Activated effector memory CD4-positive, alpha-beta T cell treated with anti-CD3 and anti-CD28 coated beads, Interleukin-2, amount 50 U/mL, for 16 hours (primary cell): ENCODE measurements at regions not wholly inside any gene's neighbourhood (a gene's known extent, or its start where the extent isn't known, plus 50 kb on each side); places are given as distances from the start of the nearest gene placed in this dataset.

Experiments
- DNase-seq: peaks from one replicate; pipeline ENCODE4 v3.0.0-alpha.2; 2020

DNA sequence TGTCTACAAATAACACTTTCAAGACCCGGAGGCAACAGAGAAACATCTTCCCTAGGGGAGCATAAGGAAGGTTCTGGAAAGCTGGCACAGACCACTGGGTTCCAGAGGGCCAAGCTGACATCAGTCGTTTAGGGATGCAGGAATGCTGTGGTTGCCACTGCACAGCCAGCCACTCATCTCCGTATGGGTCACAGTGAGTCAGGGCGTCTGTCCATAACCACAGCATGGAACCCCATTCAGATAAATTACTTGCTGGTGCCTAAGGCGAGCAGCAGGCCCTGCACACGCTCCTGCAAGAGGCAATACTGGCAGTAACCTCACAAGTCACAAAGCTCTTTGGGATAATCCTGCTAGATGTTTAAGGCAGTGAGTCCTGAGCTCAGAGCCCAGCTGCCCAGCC is 140.9 kb upstream of the UBL3 start:
- DNase-seq: no peak

DNA sequence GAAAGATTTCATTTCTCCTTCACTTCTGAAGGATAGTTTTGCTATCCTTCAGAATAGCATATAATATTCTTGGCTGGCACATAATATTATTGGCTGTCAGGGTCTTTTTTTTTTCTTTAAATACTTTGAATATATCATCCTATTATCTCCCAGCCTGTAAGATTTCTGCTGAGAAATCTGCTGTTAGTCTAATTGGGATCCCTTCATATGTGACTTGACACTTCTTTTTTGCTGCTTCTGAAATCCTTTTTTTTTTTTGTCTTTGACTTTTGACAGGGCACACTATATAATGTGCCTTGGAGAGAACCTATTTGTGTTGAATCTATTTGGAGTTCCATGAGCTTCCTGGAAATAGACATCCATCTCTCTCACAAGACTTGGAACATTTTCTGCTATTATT is 136.9 kb upstream of the UBL3 start:
- no peak for DNase-seq

DNA sequence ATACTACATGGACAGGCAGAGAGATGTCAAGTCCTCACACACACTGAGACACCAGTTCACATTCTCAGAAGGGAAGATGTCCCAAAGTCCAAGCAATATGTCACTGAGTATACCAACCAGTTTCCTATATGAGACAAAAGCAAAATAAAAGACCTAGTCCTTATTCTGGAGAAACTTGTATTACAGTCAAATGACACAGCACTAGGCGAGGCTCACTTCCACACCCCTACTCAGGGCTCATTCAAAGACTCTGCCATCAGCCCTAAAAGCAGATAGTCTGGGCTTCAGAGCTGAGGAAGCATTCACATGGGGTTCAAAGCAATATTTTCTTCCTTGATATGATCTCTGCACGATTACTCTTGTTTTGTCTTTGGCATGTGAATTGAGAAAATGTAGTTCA is 129.9 kb upstream of the UBL3 start:
- no peak for DNase-seq

DNA sequence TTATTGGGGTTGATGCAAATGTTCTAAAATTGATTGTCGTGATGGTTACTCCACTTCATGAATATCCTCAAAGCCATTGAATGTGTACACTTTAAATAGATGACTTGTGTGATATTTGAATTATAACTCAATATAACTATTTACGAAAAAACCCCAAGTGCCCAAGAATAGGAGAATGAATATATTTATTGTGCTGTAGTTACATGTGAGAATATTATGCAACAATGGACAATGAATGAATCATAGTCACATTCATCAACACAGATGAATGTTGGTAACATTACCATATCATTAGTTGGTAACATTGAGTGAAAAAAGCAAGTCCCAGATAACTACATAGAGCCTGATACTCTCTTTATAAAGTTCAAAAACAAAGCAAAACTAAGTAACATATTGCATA is 127.8 kb upstream of the UBL3 start:
- no peak for DNase-seq

DNA sequence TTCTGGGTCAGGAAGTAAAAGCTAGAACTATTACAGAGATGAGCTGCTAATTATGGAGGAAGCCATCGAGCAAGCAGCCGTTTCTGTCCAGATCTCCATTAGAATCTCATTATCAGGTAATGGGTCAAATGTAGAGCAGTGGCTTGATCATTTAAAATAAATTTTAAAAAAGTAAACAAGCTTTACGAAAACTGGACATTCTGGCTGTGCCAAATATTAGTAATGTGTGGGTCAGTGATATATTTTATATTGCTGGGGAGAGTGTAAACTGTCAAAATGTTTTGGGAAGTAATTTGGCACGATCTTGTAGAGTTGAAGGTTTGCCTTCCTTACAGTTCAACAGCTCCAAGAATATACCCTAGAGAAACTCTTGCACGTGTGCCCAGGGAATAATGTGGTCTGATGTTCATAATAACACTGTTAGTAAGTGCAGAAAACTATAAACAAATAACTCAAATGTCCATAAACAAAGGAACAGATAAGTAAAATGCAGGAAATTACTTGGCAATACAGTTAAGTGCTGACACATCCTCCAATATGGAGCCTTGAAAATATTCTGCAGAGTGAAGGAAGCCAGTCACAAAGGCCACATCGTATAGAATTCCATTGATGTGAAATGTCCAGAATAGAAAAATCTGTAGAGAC is 127.2 kb upstream of the UBL3 start:
- no peak for DNase-seq

DNA sequence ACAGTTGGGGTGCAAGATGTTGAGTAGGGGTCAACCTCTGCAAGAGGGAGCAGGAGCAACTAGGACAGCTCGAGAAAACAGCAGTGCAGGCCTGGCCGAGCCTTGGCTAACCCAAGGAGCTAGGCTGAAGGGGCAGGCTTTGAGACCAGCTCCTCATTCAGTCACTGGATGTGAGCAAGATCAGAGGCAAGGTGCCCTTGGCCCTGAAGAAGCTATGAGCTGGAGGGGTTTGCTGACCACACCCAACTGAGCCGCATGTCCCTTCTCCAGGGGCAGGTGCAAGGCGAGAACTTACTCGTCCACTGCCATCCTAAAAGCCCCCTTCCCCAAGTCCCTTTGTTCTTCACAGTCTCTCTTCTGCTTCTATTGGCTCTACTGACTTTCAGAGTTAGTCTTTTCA is 126.1 kb upstream of the UBL3 start:
- DNase-seq: no peak

DNA sequence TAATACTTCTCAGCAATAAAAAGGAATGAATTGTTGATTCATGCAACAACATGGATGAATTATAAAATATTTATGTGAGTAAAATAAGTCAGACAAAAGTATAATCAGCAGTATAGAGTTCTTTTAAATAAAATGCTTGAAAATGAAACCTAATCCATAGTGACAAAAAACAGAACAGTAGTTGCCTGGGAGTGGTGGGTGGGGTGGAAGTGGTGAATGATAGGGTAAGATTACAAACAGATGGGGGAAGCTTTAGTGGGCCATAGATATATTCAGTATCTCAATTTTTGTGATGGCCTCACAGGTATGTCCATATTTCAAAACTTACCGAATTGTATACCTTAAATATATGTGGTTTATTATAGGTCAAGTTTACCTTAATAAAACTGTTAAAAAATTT is 124.9 kb upstream of the UBL3 start:
- no peak for DNase-seq

DNA sequence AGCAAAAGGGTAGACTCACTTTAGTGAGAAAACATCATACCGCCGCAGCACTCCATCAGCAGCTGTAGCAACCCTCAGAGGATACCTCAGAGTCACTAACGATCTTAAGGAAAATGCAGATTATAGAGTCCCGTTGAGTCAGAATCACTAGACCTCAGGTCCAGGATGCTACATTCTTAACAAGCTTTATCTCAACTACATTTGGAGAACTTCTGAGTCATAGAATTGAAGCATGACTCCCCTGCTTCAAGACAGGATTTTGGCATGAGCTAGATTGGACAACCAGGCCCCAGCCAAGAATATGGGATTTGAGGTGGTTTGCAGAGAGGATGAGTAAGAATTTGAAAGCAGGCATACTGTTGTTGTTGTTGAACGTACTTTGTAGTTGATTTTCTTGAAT is 118.9 kb upstream of the UBL3 start:
- no peak for DNase-seq

DNA sequence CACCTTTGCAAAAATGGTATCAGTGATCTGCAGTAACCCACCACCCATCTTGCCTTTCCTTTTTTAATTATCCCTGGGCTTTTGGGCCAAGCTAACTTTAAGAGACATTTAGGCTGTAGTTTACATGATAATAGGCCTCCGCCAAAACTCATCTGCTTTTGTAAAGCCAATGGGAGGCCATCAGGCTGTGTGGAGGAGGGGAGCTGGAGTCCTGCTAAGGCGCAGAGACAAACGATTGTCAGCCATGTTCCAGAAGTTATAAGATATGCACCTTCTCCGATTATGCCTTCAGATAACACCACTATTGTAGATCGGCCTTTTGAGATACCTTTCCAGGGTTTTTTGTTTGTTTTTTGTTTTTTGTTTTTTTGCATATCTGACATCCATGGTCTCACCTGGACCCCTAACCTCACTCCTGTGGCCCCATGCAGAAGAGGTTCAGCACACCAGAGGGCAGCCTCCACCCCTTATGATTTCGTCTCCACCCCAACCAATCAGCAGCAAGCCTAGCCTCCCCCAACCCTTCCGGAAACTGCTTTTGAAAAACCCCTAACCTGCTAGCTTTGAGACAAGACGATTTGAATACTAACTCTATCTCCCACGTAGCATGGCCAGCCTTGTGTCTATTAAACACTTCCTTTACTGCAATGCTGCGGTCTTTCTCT is 113.9 kb upstream of the UBL3 start:
- no peak for DNase-seq

DNA sequence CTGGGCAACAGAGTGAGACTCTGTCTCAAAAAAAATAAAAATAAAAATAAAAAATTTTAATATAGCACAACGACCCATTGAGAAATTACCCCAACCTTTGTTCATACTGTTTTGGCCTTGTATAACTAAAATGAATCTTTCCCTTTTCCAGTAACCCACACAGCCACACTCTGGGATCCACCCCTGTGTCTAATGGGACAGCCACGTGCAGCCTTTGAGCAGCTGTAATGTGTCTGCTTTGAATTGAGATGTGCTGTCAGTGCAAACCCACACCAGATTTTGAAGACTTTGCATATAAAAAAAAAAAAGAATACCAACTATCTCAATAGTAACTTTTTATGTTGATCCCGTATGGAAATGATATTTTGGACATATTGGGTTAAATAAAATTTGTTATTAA is 112.7 kb upstream of the UBL3 start:
- no peak for DNase-seq

DNA sequence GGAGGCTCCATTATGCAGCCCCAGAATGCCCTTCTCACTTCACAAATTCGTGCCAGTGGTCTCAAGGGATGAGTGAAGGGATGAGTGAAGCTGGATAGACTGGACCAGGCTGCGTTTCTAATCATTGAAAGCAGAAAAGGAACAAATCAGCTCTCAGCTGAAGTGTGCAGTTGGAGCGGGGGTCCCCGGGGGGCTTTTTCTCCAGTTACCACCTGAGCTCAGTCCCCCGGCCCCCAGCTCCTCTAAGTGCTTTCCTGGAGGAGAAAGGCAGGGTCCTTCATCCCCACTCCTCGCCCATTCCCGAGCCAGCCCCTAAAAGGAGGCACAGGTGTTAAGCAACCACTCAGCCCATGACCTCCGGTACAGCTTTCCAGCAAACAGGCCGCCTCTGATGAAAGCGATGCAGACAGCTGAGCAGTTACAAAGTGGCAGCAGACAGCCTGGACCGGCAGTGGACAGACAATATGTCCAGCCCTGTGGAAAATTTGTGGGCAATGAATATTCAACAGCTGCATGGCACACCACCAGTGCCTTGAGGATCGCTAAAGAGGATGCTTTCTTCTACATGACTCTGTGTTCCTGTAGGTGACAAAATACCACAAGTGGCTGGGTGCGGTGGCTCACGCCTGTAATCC is 110.7 kb upstream of the UBL3 start:
- no peak for DNase-seq

DNA sequence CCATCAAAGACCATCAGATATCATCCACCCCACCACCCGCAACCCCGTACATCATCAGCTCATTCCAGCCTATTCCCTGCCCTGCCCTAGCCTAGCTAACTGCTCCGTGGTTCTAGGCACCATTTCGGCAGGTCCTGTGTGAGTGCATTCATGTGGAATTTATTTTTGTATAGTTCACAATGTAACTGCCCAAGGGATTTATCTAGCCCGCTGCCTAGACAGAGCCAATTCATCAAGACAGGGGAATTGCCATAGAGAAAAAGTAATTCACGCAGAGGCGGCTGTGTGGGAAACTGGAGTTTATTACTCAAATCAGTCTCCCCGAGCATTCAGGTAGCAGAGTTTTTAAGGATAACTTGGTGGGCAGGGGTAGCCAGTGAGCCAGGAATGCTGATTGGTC is 109.2 kb upstream of the UBL3 start:
- DNase-seq: no peak

DNA sequence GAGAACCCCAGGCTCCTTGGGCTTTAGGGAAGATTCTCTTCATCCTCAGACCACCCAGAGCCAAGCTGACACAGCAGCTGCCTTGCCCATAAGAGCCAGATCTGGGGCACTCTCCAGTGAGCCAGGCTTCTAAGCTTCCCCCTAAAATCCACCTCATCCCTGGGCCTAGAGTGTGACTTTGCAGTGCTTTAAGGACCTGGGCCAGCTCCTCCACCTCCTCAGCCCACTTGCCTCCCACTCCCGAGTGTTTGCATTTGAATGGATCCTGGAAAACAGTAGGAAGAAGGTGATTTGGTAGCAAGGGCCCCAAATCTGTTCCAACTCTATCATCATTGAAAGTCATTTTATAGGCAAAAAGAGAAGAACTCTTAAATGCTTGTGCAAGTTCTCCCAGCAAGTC is 108.7 kb upstream of the UBL3 start:
- no peak for DNase-seq

DNA sequence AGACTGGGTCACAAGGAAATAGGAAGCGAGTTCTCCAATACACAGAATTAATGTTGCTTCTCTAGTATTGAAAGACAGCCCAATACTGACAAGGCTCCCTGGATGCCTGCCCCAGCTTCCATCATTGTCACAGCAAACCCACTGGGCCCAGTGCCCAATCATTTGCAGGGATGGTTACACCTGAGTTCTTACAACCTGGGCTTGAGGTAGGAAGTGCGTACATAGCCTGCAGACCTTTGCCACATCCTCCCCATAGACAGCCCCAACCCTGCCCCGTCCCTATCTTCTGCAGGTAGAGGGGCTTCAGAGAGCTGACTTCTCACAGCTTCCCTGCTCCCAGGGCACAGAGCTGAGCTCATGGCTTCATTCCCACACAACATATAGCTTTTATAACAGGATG is 108.1 kb upstream of the UBL3 start:
- DNase-seq: no peak

DNA sequence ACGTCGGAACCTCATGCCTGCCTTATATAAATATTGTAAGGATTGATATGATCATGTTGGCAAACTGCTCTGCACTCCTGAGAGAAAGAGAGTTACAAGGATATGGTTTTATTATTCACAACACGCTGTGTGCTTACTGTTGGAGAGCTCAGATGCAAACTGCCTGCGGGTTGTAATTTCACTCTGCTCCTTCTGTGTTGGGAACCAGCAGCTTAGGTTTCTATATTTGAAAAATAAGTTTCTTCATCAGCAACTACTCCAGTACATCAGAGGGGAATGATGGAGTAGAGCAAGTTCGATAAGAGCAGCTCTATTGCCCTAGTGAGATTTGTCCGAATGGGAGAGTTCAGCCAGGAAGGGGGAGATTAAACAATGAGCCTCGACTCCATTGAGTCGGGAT is 106.9 kb upstream of the UBL3 start:
- no peak for DNase-seq

DNA sequence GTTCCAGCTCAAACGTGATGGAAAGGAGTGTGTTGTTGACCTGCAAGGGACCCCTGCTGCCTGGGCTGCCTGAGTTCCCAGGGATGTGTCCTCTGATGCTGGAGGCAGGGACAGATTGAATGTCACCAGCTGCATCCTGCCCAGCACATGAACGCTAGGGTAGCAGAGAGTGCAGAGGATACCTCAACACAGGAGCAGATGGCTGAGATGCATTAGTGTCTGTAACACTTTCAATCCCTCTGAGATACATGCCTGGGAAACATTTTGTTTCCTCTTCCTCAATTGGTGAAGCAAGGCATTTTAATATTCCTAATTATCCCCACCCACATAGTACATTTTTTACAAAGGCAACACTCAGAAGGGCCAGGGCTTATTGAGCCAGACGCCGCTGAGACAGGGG is 106.4 kb upstream of the UBL3 start:
- no peak for DNase-seq

DNA sequence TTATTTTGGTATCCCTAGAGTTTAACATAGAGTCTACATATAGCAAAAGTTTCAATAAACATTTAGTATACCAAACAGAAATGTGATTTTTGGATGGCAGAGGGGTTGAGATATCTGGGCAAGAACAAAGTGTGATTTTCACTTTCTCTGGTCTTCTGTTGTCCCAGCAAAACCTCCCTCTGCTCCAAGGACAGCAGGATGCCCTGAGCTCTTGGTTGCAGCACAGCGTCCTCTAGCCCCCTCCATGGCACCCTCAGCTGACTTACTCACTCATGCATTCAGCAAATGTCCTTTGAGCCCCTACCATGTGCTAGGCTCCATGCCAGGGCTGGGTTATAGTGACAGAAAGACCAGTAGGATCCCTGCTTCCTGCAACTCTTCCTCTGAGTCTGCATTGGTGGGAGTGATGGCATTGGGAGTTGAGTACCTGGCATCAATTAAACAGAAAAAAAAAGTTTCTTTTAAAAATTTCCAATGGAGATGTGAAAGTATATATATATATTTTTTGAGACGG is 104.8 kb upstream of the UBL3 start:
- no peak for DNase-seq

DNA sequence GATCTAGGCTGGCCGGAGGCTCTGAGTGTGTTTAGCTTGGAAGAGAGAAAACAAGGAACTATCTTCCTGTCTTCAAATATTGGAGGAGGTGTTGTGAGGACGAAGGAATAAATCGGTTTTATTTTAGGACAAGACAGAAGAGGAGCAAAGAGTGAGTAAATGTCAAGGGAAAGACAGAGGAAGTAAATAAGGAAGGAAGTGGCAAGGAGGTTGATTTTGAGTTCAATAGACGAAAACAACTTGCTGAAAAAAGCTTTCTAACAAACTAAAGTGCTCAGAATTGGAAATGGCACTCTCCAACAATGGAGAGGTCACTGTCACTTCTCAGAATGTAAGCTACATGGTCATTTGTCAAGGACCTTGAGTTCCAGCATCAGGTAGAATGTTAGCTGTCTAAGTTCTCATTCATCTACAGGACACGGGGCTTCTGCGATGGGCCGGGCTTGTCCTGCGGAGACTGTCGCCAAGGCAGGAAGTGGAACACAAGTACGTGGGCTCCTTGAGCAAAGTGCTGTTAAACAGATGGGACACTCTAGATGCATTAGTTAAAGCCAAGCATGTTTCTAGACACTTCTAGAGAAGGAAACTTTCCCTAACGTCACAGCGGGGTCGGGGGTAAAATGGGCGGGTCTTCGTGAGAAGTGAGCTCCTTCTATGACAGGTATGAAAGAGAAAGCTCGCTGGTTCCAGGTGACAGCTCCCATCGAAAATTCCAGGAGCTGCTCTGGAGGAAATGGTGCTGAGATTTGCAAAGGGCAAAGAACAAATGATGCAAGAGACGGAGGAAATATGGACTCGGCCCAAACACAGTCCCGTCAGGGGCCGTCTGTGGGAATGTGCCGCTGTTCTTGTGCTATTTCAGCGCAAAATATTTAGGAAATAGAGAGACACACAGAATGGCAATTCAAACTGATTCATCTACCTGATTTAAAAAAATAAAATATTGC is 103.9 kb upstream of the UBL3 start:
- peak; percentile 79 for DNase-seq

DNA sequence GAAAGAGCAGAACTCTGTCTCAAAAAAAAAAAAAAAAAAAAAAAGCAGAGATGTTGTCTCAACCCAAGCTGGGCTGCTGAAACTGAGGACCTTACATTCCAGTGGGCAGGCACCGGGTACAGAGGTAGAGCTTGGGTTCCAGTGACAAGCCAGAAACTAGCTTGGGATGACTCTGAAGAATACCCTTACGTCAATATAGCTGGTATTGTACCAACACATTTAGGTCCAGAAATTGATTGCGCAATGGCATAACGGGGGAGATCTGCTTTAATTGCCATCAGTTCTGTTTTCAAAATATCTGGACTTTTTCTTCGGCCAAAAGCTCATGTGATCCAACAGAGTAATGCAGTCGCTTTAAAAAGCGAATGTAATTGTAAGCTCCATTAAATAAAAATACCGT is 103.1 kb upstream of the UBL3 start:
- no peak for DNase-seq

DNA sequence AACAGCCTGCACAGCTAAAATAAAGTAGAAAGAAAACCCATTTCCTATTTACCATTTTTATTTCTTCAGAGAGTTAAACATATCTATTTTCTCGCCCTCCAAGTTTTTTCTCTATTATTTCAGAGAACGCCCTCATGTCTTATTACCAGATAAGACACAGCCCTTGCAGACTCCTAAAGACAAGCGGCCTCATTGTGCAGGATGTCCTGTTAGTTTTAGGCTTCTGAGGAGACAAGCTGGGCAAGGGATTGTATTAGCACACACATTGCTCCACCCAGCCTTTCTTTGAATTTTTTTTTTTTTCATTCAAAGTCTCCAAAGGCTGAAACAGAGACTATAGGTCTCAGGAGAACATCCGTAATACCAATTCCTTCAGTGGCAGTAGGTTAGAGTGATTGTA is 101.8 kb upstream of the UBL3 start:
- DNase-seq: no peak

DNA sequence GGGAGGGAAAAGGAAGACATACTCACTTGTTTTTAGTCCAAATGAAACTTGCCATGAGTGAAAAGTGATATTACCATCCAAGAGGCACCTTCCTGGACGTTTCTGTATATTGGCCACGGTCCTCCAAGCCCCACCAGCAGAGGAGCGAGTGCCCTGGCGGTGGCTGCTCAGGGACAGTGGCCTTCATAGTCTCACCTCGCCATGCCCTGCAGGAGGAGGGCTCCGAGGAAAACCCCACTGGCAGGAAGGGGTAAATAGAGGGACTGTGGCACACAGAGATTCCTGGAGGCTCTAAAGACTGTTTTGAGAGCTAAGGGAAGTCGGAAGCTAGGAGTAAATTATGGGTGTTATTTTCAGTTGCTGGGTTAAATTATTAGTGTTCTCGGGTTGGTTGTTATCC is 98.4 kb upstream of the UBL3 start:
- no peak for DNase-seq

DNA sequence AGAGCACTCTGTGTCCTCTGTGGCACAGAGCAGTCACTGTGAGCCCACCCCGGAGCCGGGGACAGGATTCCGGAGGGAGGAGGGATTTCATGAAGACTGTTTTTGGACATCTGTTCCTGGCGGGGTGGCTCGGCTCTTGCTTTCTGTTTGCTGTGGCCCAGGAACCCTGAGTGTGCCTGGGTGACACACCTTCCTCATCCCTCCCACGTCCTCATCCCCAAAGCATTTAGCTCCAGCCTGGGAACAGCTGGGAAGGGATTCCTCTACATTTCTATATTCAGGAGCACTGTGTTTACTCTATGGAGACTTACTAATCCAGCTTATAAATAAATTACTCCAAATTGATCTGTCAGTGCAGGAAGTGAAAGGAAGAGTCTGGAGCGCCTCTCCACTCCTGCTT is 97.8 kb upstream of the UBL3 start:
- no peak for DNase-seq

DNA sequence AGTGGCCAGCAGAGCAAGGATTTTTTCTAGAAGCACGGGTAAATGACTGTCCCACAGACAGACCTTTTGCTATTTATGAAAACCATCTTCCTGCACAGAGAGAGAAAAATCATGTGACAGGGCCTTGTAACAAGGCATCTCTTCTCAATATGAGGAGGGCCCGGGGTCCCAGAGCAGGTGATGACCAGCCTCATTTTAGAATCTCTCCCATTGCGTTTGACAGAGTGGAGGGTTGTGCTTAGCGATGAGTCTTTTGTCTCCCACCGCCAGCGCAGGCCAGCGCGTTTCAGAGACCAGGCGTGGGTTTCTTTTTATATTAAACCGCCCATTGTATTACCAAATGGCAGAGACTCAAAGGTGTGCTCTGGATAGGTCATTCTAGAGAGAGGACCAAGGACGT is 97.4 kb upstream of the UBL3 start:
- DNase-seq: no peak
